Gastroesophageal sphincter (tissue), 3 donors: ENCODE measurements at regions not wholly inside any gene's neighbourhood (a gene's known extent, or its start where the extent isn't known, plus 50 kb on each side); places are given as distances from the start of the nearest gene placed in this dataset.

Source experiments
- CTCF ChIP-seq, 4 experiments: fragments of 200-600 bp in 2 of 4; fragments of 450-650 bp in 2 of 4; sonication (generic) in 1 of 4; IDR thresholded peaks; one replicate each; pipeline ENCODE4 v1.5.1; 2017 to 2019; ENCODE audit warnings: antibody characterized with exemption in 4 of 4, mild to moderate bottlenecking in 2 of 4, moderate library complexity in 2 of 4
- POLR2A ChIP-seq, 2 donors: fragments of 450-650 bp; IDR thresholded peaks; one replicate each; pipeline ENCODE4 v1.6.1; 2017; ENCODE audit warnings: antibody characterized with exemption in 2 of 2, mild to moderate bottlenecking in 2 of 2, moderate library complexity in 1 of 2
- POLR2AphosphoS5 ChIP-seq: sonication (generic); formaldehyde crosslinking; IDR thresholded peaks from one replicate; pipeline ENCODE4 v1.6.1; 2017; ENCODE audit warnings: antibody characterized with exemption

DNA sequence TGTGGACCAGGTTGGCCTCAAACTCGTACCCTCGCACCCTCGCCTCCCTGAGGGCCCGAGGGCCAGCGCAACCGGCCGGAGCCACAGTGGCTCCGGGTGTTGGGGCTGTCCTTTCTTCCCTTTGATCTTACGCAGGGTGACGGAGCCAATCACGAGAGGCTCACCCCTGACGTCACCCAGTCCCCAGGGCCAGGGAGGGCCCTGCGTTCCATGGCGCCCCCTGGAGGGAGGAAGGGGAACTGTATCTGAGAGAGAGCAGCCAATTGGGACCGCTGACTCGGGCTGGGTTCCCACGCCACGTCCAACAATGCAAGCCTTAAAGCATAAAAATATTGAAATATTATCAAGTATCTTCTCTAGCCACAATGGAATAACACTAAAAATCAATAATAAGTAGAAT, 432.8 kb upstream of the LRRTM4 start:
- TF ChIP-seq CTCF (IDR thresholded peaks at IDR 0.05): no peak
- TF ChIP-seq POLR2A (IDR thresholded peaks at IDR 0.05): no peak
- no peak for TF ChIP-seq POLR2AphosphoS5
